Smooth muscle cell (in vitro differentiated cells): ENCODE measurements at regions not wholly inside any gene's neighbourhood (a gene's known extent, or its start where the extent isn't known, plus 50 kb on each side); places are given as distances from the start of the nearest gene placed in this dataset.
"Not testable (repeated sequence)": the region's sequence is repeated elsewhere in the genome, so short reads cannot be mapped to it uniquely, and the experiment has no call there.

Source experiments
- DNase-seq: peaks from one replicate; lab custom pipeline; 2025; ENCODE audit not compliant: unreplicated experiment; lab: John Stamatoyannopoulos, UW
- H2AFZ ChIP-seq: fragments of 200-600 bp; sonication (generic); 2 replicates; pipeline ENCODE4 v1.6.0; 2016; ENCODE audit warnings: antibody characterized with exemption, low read depth, mild to moderate bottlenecking
- H3F3A ChIP-seq: fragments of 200-600 bp; sonication (generic); 2 replicates; pipeline ENCODE4 v1.6.0; 2017; ENCODE audit warnings: antibody characterized with exemption, low read depth
- H3K27ac ChIP-seq: fragments of 200-600 bp; sonication (generic); 2 replicates; pipeline ENCODE4 v1.5.1; 2016; ENCODE audit warnings: low read depth, mild to moderate bottlenecking
- H3K27me3 ChIP-seq: fragments of 200-600 bp; sonication (generic); 2 replicates; pipeline ENCODE4 v1.6.1; 2016; ENCODE audit warnings: low read depth, mild to moderate bottlenecking
- H3K36me3 ChIP-seq: fragments of 200-600 bp; sonication (generic); 2 replicates; pipeline ENCODE4 v1.5.1; 2016; ENCODE audit warnings: low read depth
- H3K4me1 ChIP-seq: fragments of 200-600 bp; sonication (generic); 2 replicates; pipeline ENCODE4 v1.5.1; 2016; ENCODE audit warnings: low read depth
- H3K4me2 ChIP-seq: fragments of 200-600 bp; sonication (generic); 2 replicates; pipeline ENCODE4 v1.6.0; 2016; ENCODE audit warnings: mild to moderate bottlenecking
- H3K4me3 ChIP-seq: fragments of 200-600 bp; sonication (generic); 2 replicates; pipeline ENCODE4 v1.5.1; 2016; ENCODE audit warnings: mild to moderate bottlenecking
- H3K79me2 ChIP-seq: fragments of 200-600 bp; sonication (generic); 2 replicates; pipeline ENCODE4 v1.6.0; 2016; ENCODE audit warnings: low read depth, mild to moderate bottlenecking
- H3K9ac ChIP-seq: fragments of 200-600 bp; sonication (generic); 2 replicates; pipeline ENCODE4 v1.6.0; 2016; ENCODE audit warnings: low read depth
- H3K9me3 ChIP-seq: fragments of 200-600 bp; sonication (generic); replicated peaks from 2 replicates; pipeline ENCODE4 v1.5.1; 2016; ENCODE audit warnings: low read depth
- H4K20me1 ChIP-seq: fragments of 200-600 bp; sonication (generic); 2 replicates; pipeline ENCODE4 v1.6.0; 2016; ENCODE audit warnings: low read depth
- CTCF ChIP-seq: fragments of 200-600 bp; sonication (generic); IDR thresholded peaks from 2 replicates; pipeline ENCODE4 v1.5.1; 2017; ENCODE audit warnings: borderline replicate concordance, mild to moderate bottlenecking, antibody characterized with exemption; ENCODE audit not compliant: insufficient read depth, poor library complexity, severe bottlenecking
- WGBS: methylation state at CpG from one replicate; pipeline ENCODE4 v1.1.7; 2016; ENCODE audit warnings: low lambda C conversion rate; 5-methylcytosine and 5-hydroxymethylcytosine counted together

- Histone ChIP-seq H3K27ac (no peak overlapping the region), H3K9me3 (no peaks in the 10 kb centered on the region), H3K4me3 (peak overlapping the region; percentile 38), H4K20me1 (no peaks in the 10 kb centered on the region), H3K9ac (no peak overlapping the region), H3K4me2 (peak overlapping the region; percentile 86), H3K36me3 (no peaks in the 10 kb centered on the region), H3K27me3 (no peaks in the 10 kb centered on the region), H2AFZ (peak overlapping the region; percentile 80), H3K4me1 (no peaks in the 10 kb centered on the region), H3F3A (no peaks in the 10 kb centered on the region), H3K79me2 (no peaks in the 10 kb centered on the region)
- TF ChIP-seq CTCF, result no peak
- no peak for DNase-seq
- WGBS, result 56% methylated on average over 46 of the region's 46 CpGs
Measured at GRCh38 chr20:25867776-25868649, 171.4 kb upstream of the ZNF337 start.

- not testable (repeated sequence) for H3K27ac ChIP-seq, H2AFZ ChIP-seq, H3K4me3 ChIP-seq, H3K4me2 ChIP-seq, H3K9me3 ChIP-seq, H3K9ac ChIP-seq, H3K27me3 ChIP-seq, H4K20me1 ChIP-seq, H3K4me1 ChIP-seq, H3K79me2 ChIP-seq, DNase-seq, H3F3A ChIP-seq, H3K36me3 ChIP-seq
- WGBS, result 90% methylated on average over 30 of the region's 35 CpGs
Measured at GRCh38 chr20:25867015-25867775, 170.5 kb upstream of the ZNF337 start.

GRCh38 chr20:25865715-25866656, 169.3 kb upstream of the ZNF337 start:
- Histone ChIP-seq H3K36me3 (no peaks in the 10 kb centered on the region), H3K4me3 (peak overlapping the region; percentile 32)
- 32% methylated on average over 43 of the region's 43 CpGs for WGBS

GRCh38 chr20:25864963-25865714, 168.5 kb upstream of the ZNF337 start:
- Histone ChIP-seq H2AFZ (peak overlapping the region; percentile 87), H3K4me3 (peak overlapping the region; percentile 32), H3K4me2 (peak overlapping the region; percentile 94)
- WGBS, result 68% methylated on average over 30 of the region's 30 CpGs
- H3K36me3 ChIP-seq, H4K20me1 ChIP-seq, H3K79me2 ChIP-seq, H3F3A ChIP-seq, H3K27ac ChIP-seq, DNase-seq, H3K4me1 ChIP-seq, H3K9ac ChIP-seq, H3K27me3 ChIP-seq, H3K9me3 ChIP-seq: not testable (repeated sequence)

More at GRCh38 chr20:25865715-25866656, 169.3 kb upstream of the ZNF337 start:
- H3K27me3 ChIP-seq, result no peaks in the 10 kb centered on the region
- H4K20me1 ChIP-seq, result no peaks in the 10 kb centered on the region
- H3K9ac ChIP-seq, result no peak overlapping the region
- H3K4me1 ChIP-seq, result peaks cover 5% of the 10 kb centered on the region
- DNase-seq, result peak; percentile 53
- no peak overlapping the region for H3K27ac ChIP-seq
- no peaks in the 10 kb centered on the region for H3F3A ChIP-seq
- H2AFZ ChIP-seq, result peak overlapping the region; percentile 87
- no peaks in the 10 kb centered on the region for H3K79me2 ChIP-seq
- peak overlapping the region; percentile 94 for H3K4me2 ChIP-seq
- TF ChIP-seq CTCF, result no peak
- H3K9me3 ChIP-seq, result no peaks in the 10 kb centered on the region
